ENCODE measurements at regions not wholly inside any gene's neighbourhood (a gene's known extent, or its start where the extent isn't known, plus 50 kb on each side); places are given as distances from the start of the nearest gene placed in this dataset.

DNA sequence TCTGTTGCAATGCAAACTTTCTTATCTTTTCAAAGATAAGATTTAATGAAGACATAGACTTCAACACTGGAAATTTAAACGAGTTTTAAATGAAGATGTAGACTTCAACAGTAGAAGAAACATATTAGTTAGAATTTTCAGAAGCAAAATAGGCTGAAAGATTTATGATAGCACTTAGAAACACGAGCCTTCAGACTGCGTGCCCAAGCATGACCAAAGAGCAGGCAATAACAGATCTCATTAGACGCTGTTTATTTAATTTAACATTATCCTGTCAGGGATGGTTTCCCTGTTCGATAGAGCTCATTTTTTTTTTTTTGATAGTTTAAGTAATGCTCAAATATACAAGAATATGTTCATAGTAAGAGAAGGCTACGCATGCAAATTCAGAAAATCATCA is 604.7 kb upstream of the SOX9 start:
- Histone ChIP-seq H3K9ac (ENCODE audit: insufficient read length) (no peak overlapping the region), H3K36me3 (ENCODE audit: insufficient read depth, low read length) (no peaks in the 10 kb centered on the region), H3K4me3 (no peak overlapping the region), H3K9me3 (ENCODE audit: low read depth, low read length) (no peaks in the 10 kb centered on the region), H3K27ac (no peak overlapping the region)
- DNase-seq (ENCODE audit: low read depth, low spot score), result no peak
- TF ChIP-seq POLR2AphosphoS5 (IDR thresholded peaks at IDR 0.05; ENCODE audit: borderline replicate concordance, low read depth, low read length), result no peak
- TF ChIP-seq EZH2 (IDR thresholded peaks at IDR 0.05), result no peak
- TF ChIP-seq FOXP2 (optimal IDR thresholded peaks at IDR 0.05; ENCODE audit: control extremely low read depth, extremely low read length, insufficient read depth), result no peak

GRCh38 chr17:71519285-71519684 is 601.5 kb upstream of the SOX9 start:
- TF ChIP-seq EZH2 (IDR thresholded peaks at IDR 0.05) (no peak), FOXP2 (optimal IDR thresholded peaks at IDR 0.05; ENCODE audit: control extremely low read depth, extremely low read length, insufficient read depth) (no peak), POLR2AphosphoS5 (IDR thresholded peaks at IDR 0.05; ENCODE audit: borderline replicate concordance, low read depth, low read length) (no peak)
- no peak for DNase-seq (ENCODE audit: low read depth, low spot score)
- Histone ChIP-seq H3K27ac (no peak overlapping the region), H3K4me3 (no peak overlapping the region), H3K9me3 (ENCODE audit: low read depth, low read length) (no peaks in the 10 kb centered on the region), H3K9ac (ENCODE audit: insufficient read length) (no peak overlapping the region), H3K36me3 (ENCODE audit: insufficient read depth, low read length) (no peaks in the 10 kb centered on the region)

DNA sequence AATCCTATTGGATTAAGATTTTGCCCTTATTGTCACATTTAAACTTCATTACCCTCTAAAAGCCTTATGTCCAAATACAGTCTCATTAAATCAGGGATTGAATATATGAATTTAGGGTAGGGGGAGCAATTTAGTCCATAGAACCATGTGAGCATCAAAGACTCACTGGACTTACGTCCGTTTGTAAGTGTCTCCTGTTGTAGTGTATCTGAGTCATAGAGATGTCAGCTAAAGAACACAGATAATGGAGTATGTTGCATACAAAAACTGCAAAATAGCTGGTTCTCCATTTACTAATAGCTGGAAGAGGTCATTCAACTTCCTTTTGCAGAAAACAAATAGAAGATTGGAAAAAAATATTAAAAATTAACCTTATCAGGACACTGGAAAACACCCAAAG is 599.1 kb upstream of the SOX9 start:
- H3K27ac ChIP-seq, result no peak overlapping the region
- no peak overlapping the region for H3K9ac ChIP-seq (ENCODE audit: insufficient read length)
- H3K9me3 ChIP-seq (ENCODE audit: low read depth, low read length), result no peaks in the 10 kb centered on the region
- DNase-seq (ENCODE audit: low read depth, low spot score), result no peak
- no peak overlapping the region for H3K4me3 ChIP-seq
- TF ChIP-seq FOXP2 (optimal IDR thresholded peaks at IDR 0.05; ENCODE audit: control extremely low read depth, extremely low read length, insufficient read depth) (no peak), EZH2 (IDR thresholded peaks at IDR 0.05) (no peak), POLR2AphosphoS5 (IDR thresholded peaks at IDR 0.05; ENCODE audit: borderline replicate concordance, low read depth, low read length) (no peak)
- no peaks in the 10 kb centered on the region for H3K36me3 ChIP-seq (ENCODE audit: insufficient read depth, low read length)

DNA sequence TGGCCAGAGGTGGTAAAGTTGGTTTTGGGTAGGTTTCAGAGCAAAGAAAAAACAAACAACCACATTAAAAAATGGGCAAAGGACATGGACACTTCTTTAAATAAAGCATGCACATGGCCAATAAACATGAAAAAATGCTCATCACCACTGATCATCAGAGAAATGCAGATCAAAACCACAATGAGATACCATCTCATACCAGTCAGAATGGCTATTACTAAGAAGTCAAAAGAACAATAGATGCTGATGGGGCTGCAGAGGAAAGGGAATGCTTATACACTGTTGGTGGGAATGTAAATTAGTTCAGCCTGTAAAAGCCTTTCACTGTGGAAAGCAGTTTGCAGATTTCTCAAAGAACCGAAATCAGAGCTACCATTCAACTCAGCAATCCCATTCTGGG is 598.4 kb upstream of the SOX9 start:
- H3K9ac ChIP-seq (ENCODE audit: insufficient read length), result no peak overlapping the region
- no peaks in the 10 kb centered on the region for H3K9me3 ChIP-seq (ENCODE audit: low read depth, low read length)
- no peak overlapping the region for H3K27ac ChIP-seq
- H3K36me3 ChIP-seq (ENCODE audit: insufficient read depth, low read length), result no peaks in the 10 kb centered on the region
- TF ChIP-seq FOXP2 (optimal IDR thresholded peaks at IDR 0.05; ENCODE audit: control extremely low read depth, extremely low read length, insufficient read depth), result no peak
- no peak for TF ChIP-seq EZH2 (IDR thresholded peaks at IDR 0.05)
- no peak for DNase-seq (ENCODE audit: low read depth, low spot score)
- no peak overlapping the region for H3K4me3 ChIP-seq

DNA sequence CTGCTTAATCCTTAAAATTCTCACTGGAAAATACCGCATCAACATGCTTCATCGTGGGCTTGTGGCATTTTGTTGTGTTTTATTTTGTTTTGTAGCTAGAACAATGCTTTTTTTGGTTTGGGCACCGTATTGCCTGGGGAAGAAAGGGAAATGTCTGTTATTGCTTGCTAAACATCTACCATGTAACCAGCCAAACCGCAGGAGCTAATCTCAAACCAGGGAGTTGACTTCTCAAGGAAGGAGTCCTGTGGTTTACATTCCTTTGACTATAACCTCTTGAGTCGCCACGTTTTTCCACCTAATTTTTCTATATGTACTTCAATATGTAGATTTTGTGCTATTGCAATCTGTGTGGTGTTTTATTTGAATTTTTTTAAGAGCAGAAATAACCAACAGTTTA is 593.5 kb upstream of the SOX9 start:
- Histone ChIP-seq H3K4me3 (no peak overlapping the region), H3K27ac (no peak overlapping the region), H3K9ac (ENCODE audit: insufficient read length) (no peak overlapping the region), H3K36me3 (ENCODE audit: insufficient read depth, low read length) (no peaks in the 10 kb centered on the region), H3K9me3 (ENCODE audit: low read depth, low read length) (no peaks in the 10 kb centered on the region)
- TF ChIP-seq FOXP2 (optimal IDR thresholded peaks at IDR 0.05; ENCODE audit: control extremely low read depth, extremely low read length, insufficient read depth) (no peak), EZH2 (IDR thresholded peaks at IDR 0.05) (no peak), POLR2AphosphoS5 (IDR thresholded peaks at IDR 0.05; ENCODE audit: borderline replicate concordance, low read depth, low read length) (no peak)
- no peak for DNase-seq (ENCODE audit: low read depth, low spot score)

GRCh38 chr17:71528210-71528609 is 592.6 kb upstream of the SOX9 start:
- no peak overlapping the region for H3K27ac ChIP-seq

GRCh38 chr17:71530248-71530647 is 590.6 kb upstream of the SOX9 start:
- Histone ChIP-seq H3K27ac (no peak overlapping the region), H3K9ac (ENCODE audit: insufficient read length) (no peak overlapping the region), H3K36me3 (ENCODE audit: insufficient read depth, low read length) (no peaks in the 10 kb centered on the region), H3K4me3 (no peak overlapping the region), H3K9me3 (ENCODE audit: low read depth, low read length) (no peaks in the 10 kb centered on the region)
- TF ChIP-seq EZH2 (IDR thresholded peaks at IDR 0.05), result no peak
- no peak for TF ChIP-seq FOXP2 (optimal IDR thresholded peaks at IDR 0.05; ENCODE audit: control extremely low read depth, extremely low read length, insufficient read depth)
- TF ChIP-seq POLR2AphosphoS5 (IDR thresholded peaks at IDR 0.05; ENCODE audit: borderline replicate concordance, low read depth, low read length), result no peak
- no peak for DNase-seq (ENCODE audit: low read depth, low spot score)

More at GRCh38 chr17:71528210-71528609, 592.6 kb upstream of the SOX9 start:
- no peak for DNase-seq (ENCODE audit: low read depth, low spot score)
- H3K4me3 ChIP-seq, result no peak overlapping the region
- H3K36me3 ChIP-seq (ENCODE audit: insufficient read depth, low read length), result no peaks in the 10 kb centered on the region
- TF ChIP-seq FOXP2 (optimal IDR thresholded peaks at IDR 0.05; ENCODE audit: control extremely low read depth, extremely low read length, insufficient read depth) (no peak), EZH2 (IDR thresholded peaks at IDR 0.05) (no peak), POLR2AphosphoS5 (IDR thresholded peaks at IDR 0.05; ENCODE audit: borderline replicate concordance, low read depth, low read length) (no peak)
- no peak overlapping the region for H3K9ac ChIP-seq (ENCODE audit: insufficient read length)
- H3K9me3 ChIP-seq (ENCODE audit: low read depth, low read length), result no peaks in the 10 kb centered on the region

GRCh38 chr17:71535321-71535720 is 585.5 kb upstream of the SOX9 start:
- no peak for DNase-seq (ENCODE audit: low read depth, low spot score)
- H3K27ac ChIP-seq, result no peak overlapping the region
- no peak overlapping the region for H3K4me3 ChIP-seq
- H3K9me3 ChIP-seq (ENCODE audit: low read depth, low read length), result no peaks in the 10 kb centered on the region
- no peak overlapping the region for H3K9ac ChIP-seq (ENCODE audit: insufficient read length)
- no peak for TF ChIP-seq FOXP2 (optimal IDR thresholded peaks at IDR 0.05; ENCODE audit: control extremely low read depth, extremely low read length, insufficient read depth)
- TF ChIP-seq EZH2 (IDR thresholded peaks at IDR 0.05), result no peak
- TF ChIP-seq POLR2AphosphoS5 (IDR thresholded peaks at IDR 0.05; ENCODE audit: borderline replicate concordance, low read depth, low read length), result no peak
- no peaks in the 10 kb centered on the region for H3K36me3 ChIP-seq (ENCODE audit: insufficient read depth, low read length)

DNA sequence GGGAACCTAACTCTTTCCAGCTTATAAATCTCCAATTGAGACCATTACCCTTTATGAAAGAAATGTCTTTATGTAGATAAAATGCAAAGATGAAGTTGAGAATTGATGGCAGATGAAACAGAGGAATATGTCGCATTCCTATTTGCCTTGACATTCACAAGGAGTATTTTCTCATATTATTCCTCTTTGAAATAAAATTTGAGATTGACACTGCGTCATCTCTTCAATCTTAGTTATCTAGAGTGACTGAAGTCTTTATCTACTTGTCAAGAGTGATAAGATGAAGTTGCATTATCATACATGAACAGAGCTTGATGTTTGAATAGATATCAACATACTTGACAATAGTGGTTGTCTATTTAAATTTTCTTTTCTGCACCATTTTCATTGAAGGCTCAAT is 574.4 kb upstream of the SOX9 start:
- H3K9me3 ChIP-seq (ENCODE audit: low read depth, low read length), result no peaks in the 10 kb centered on the region
- H3K27ac ChIP-seq, result no peak overlapping the region
- H3K9ac ChIP-seq (ENCODE audit: insufficient read length), result no peak overlapping the region
- TF ChIP-seq EZH2 (IDR thresholded peaks at IDR 0.05) (no peak), FOXP2 (optimal IDR thresholded peaks at IDR 0.05; ENCODE audit: control extremely low read depth, extremely low read length, insufficient read depth) (no peak)
- H3K4me3 ChIP-seq, result no peak overlapping the region
- no peak for DNase-seq (ENCODE audit: low read depth, low spot score)
- H3K36me3 ChIP-seq (ENCODE audit: insufficient read depth, low read length), result no peaks in the 10 kb centered on the region
